IMR-90 (cell line): ENCODE measurements at regions not wholly inside any gene's neighbourhood (a gene's known extent, or its start where the extent isn't known, plus 50 kb on each side); places are given as distances from the start of the nearest gene placed in this dataset.

Source experiments
- ATAC-seq: fragments of 200-7000 bp; cut with Tn5 transposase; 2 replicates; pipeline ENCODE4 v1.9.1; 2020; ENCODE audit warnings: low read depth, mild to moderate bottlenecking, moderate library complexity
- BruUV-seq: library from RNA; stranded (reverse); fragments of 400-500 nt; replicated peaks from 2 replicates; lab custom pipeline; 2021; lab: Mats Ljungman, UMichigan
- CTCF ChIA-PET: fragments of 300-600 bp; formaldehyde crosslinking; extraction: SDS; loops from one replicate; lab custom pipeline; 2021; ENCODE audit warnings: antibody characterized with exemption; lab: Yijun Ruan, JAX
- POLR2A ChIA-PET: fragments of 300-600 bp; sonication (Branson Sonifier 250); formaldehyde crosslinking; loops from one replicate; lab custom pipeline; 2022; ENCODE audit warnings: antibody characterized with exemption; ENCODE audit not compliant: unreplicated experiment; lab: Charles Lee
- DNase-seq: peaks from one replicate; pipeline ENCODE4 v3.0.0; 2013
- H2AFZ ChIP-seq: replicated peaks from 2 replicates; pipeline ENCODE3; 2013; ENCODE audit warnings: low read length, mild to moderate bottlenecking; ENCODE audit not compliant: poor library complexity
- H2AK5ac ChIP-seq: 2 replicates; pipeline ENCODE4 v1.6.1; 2013; ENCODE audit warnings: low read depth, low read length, inconsistent platforms
- H2AK9ac ChIP-seq: replicated peaks from 2 replicates; pipeline ENCODE3; 2013; ENCODE audit warnings: mild to moderate bottlenecking, low read depth, low read length, moderate library complexity; ENCODE audit not compliant: poor library complexity
- H2BK120ac ChIP-seq: 2 replicates; pipeline ENCODE4 v1.6.1; 2013; ENCODE audit warnings: low read depth, low read length, inconsistent platforms
- H2BK15ac ChIP-seq: 3 replicates; pipeline ENCODE4 v1.6.1; 2013; ENCODE audit warnings: low read depth, low read length, inconsistent platforms
- H2BK20ac ChIP-seq: 2 replicates; pipeline ENCODE4 v1.6.1; 2013; ENCODE audit warnings: low read depth, mild to moderate bottlenecking, inconsistent platforms, low read length, moderate library complexity
- H2BK5ac ChIP-seq: 2 replicates; pipeline ENCODE4 v1.6.1; 2013; ENCODE audit warnings: mild to moderate bottlenecking, low read depth, low read length, inconsistent platforms; ENCODE audit not compliant: poor library complexity, severe bottlenecking
- H3K14ac ChIP-seq: replicated peaks from 2 replicates; pipeline ENCODE4 v1.6.1; 2013; ENCODE audit warnings: low read depth, low read length, inconsistent platforms
- H3K18ac ChIP-seq: 2 replicates; pipeline ENCODE4 v1.6.1; 2013; ENCODE audit warnings: low read depth, low read length, control low read depth
- H3K23ac ChIP-seq: 2 replicates; pipeline ENCODE4 v1.6.1; 2013; ENCODE audit warnings: low read depth, low read length, inconsistent platforms
- H3K27ac ChIP-seq: 2 replicates; pipeline ENCODE4 v1.5.1; 2013; ENCODE audit warnings: mild to moderate bottlenecking, control low read depth, low read length; ENCODE audit not compliant: insufficient read depth
- H3K27me3 ChIP-seq: 2 replicates; pipeline ENCODE4 v1.6.1; 2013; ENCODE audit warnings: low read length; ENCODE audit not compliant: control insufficient read depth, insufficient read depth
- H3K36me3 ChIP-seq: 2 replicates; pipeline ENCODE4 v1.6.1; 2013; ENCODE audit warnings: low read length, mixed read lengths; ENCODE audit not compliant: control insufficient read depth, insufficient read depth
- H3K4ac ChIP-seq: 2 replicates; pipeline ENCODE4 v1.6.1; 2013; ENCODE audit warnings: low read depth, low read length, inconsistent platforms
- H3K4me1 ChIP-seq: 2 replicates; pipeline ENCODE4 v1.6.1; 2013; ENCODE audit warnings: low read length, mixed read lengths; ENCODE audit not compliant: control insufficient read depth, insufficient read depth
- H3K4me2 ChIP-seq: 2 replicates; pipeline ENCODE4 v1.6.1; 2013; ENCODE audit warnings: low read depth, mild to moderate bottlenecking, control low read depth, low read length, moderate library complexity
- H3K4me3 ChIP-seq: 2 replicates; pipeline ENCODE4 v1.5.1; 2013; ENCODE audit warnings: low read depth, mild to moderate bottlenecking, control low read depth, low read length, moderate library complexity; ENCODE audit not compliant: insufficient read depth
- H3K56ac ChIP-seq: 2 replicates; pipeline ENCODE4 v1.6.1; 2013; ENCODE audit warnings: low read length, inconsistent platforms; ENCODE audit not compliant: insufficient read depth; ENCODE audit errors: extremely low read depth
- H3K79me1 ChIP-seq, 2 experiments: 2 replicates each; pipeline ENCODE4 v1.6.1; 2013; ENCODE audit warnings: low read length in 2 of 2, inconsistent platforms in 1 of 2, low read depth in 1 of 2
- H3K9ac ChIP-seq: 2 replicates; pipeline ENCODE4 v1.6.1; 2013; ENCODE audit warnings: low read depth, low read length, control low read depth
- H3K9me1 ChIP-seq: 2 replicates; pipeline ENCODE4 v1.6.1; 2013; ENCODE audit warnings: low read length, inconsistent platforms; ENCODE audit not compliant: insufficient read depth
- H3K9me3 ChIP-seq: 2 replicates; pipeline ENCODE4 v1.6.1; 2013; ENCODE audit warnings: low read length; ENCODE audit not compliant: control insufficient read depth, insufficient read depth
- H4K20me1 ChIP-seq: 2 replicates; pipeline ENCODE4 v1.6.1; 2013; ENCODE audit warnings: low read length, inconsistent platforms; ENCODE audit not compliant: insufficient read depth
- H4K5ac ChIP-seq: 2 replicates; pipeline ENCODE4 v1.6.1; 2013; ENCODE audit warnings: mild to moderate bottlenecking, low read depth, low read length, control low read depth
- H4K8ac ChIP-seq, 2 experiments: 2 replicates each; pipeline ENCODE4 v1.6.1; 2013; ENCODE audit warnings: low read depth in 2 of 2, low read length in 2 of 2, control low read depth in 1 of 2, inconsistent platforms in 1 of 2
- H4K91ac ChIP-seq: 2 replicates; pipeline ENCODE4 v1.6.1; 2013; ENCODE audit warnings: low read depth, low read length, inconsistent platforms; ENCODE audit not compliant: insufficient read depth
- BHLHE40 ChIP-seq: fragments of 150-350 bp; IDR thresholded peaks from 2 replicates; pipeline ENCODE4 v1.6.1; 2016; ENCODE audit warnings: mild to moderate bottlenecking, low read depth, low read length
- CEBPB ChIP-seq: IDR thresholded peaks from 2 replicates; pipeline ENCODE4 v1.6.1; 2012; ENCODE audit warnings: low read depth, low read length, improper control_type of control experiment
- CHD1 ChIP-seq: IDR thresholded peaks from 2 replicates; pipeline ENCODE4 v1.6.1; 2012; ENCODE audit warnings: low read depth, low read length, improper control_type of control experiment
- FOS ChIP-seq: fragments of 150-350 bp; IDR thresholded peaks from 2 replicates; pipeline ENCODE4 v1.6.1; 2016; ENCODE audit warnings: low read depth, low read length
- MAZ ChIP-seq: IDR thresholded peaks from 2 replicates; pipeline ENCODE4 v1.6.1; 2012; ENCODE audit warnings: low read depth, mild to moderate bottlenecking, low read length, improper control_type of control experiment, moderate library complexity, borderline replicate concordance
- MXI1 ChIP-seq: IDR thresholded peaks from 2 replicates; pipeline ENCODE4 v1.6.1; 2012; ENCODE audit warnings: low read depth, mild to moderate bottlenecking, low read length, moderate library complexity, borderline replicate concordance
- POLR2A ChIP-seq: IDR thresholded peaks from 2 replicates; pipeline ENCODE4 v1.6.1; 2012; ENCODE audit warnings: mild to moderate bottlenecking, low read depth, low read length
- RFX5 ChIP-seq: IDR thresholded peaks from 2 replicates; pipeline ENCODE4 v1.8.0; 2012; ENCODE audit warnings: low read depth, mild to moderate bottlenecking, low read length, moderate library complexity
- WGBS, 2 experiments: methylation state at CpG; one replicate each; pipeline versions ENCODE4 v1.1.5 to v1.1.7; 2013; ENCODE audit warnings: missing lambda C conversion rate in 2 of 2; ENCODE audit not compliant: insufficient read length in 1 of 2; ENCODE audit errors: extremely low coverage in 2 of 2; 5-methylcytosine and 5-hydroxymethylcytosine counted together
- dilution Hi-C: fragments of 300-500 bp; cut with HindIII; formaldehyde crosslinking; loops from one replicate; pipeline ENCODE4 v1.14.3; 2018; ENCODE audit warnings: low sequenced_read_pairs; ENCODE audit not compliant: unreplicated experiment
- in situ Hi-C: fragments of 300-500 bp; cut with MboI; formaldehyde crosslinking; loops from 3 replicates; pipeline ENCODE4 v1.14.3; 2019; ENCODE audit warnings: low sequenced_read_pairs, inconsistent platforms, mixed read lengths
- intact Hi-C: fragments of 100-400 bp; cut with micrococcal nuclease; formaldehyde crosslinking; loops from 2 replicates; pipeline ENCODE4 v1.10.0; 2022
- TF ChIP-seq, protein P1 (sequence below): conservative IDR thresholded peaks from 2 replicates; pipeline ENCODE4 v1.5.1; 2012; ENCODE audit warnings: mild to moderate bottlenecking, low read depth, low read length, improper control_type of control experiment
- TF ChIP-seq, protein P2 (sequence below): fragments of 150-350 bp; IDR thresholded peaks from 2 replicates; pipeline ENCODE4 v1.6.1; 2016; ENCODE audit warnings: low read depth, mild to moderate bottlenecking, low read length, moderate library complexity, borderline replicate concordance

DNA sequence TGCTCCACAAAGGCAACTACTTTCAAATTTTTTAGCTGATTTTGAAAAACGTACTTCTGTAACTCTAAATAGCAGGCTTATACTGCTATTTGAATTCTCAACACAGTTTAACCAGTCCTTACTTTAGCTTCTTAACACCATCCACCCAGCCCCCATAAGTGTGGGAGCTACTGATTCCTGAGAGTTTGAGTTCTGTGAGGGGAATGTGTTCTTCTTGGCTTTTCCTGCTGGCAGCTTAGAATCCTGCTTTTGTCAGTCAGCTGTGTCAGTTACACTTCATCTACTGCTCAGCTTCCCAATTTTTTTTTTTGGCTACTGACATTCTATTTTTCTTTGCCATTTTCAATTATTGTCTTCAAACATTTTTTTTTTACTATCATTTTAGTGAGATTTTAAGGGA lies 440.4 kb downstream of the INSC start:
- dilution Hi-C loops (no loop called here), in situ Hi-C loops (no loop called here), intact Hi-C loops (no loop called here)
- Histone ChIP-seq H3K9ac (no peak overlapping the region), H3K4me3 (no peak overlapping the region), H3K23ac (no peak overlapping the region), H4K20me1 (no peaks in the 10 kb centered on the region), H3K79me1 (no peaks in the 10 kb centered on the region), H2AK9ac (no peak overlapping the region), H3K18ac (no peak overlapping the region), H4K91ac (no peak overlapping the region), H3K4me2 (no peak overlapping the region), H2BK15ac (no peak overlapping the region), H2BK20ac (no peak overlapping the region), H2AK5ac (no peak overlapping the region), H3K36me3 (no peaks in the 10 kb centered on the region), H3K9me1 (no peaks in the 10 kb centered on the region), H3K4me1 (no peaks in the 10 kb centered on the region), H3K56ac (no peak overlapping the region), H3K9me3 (no peaks in the 10 kb centered on the region), H2AFZ (no peak overlapping the region), H2BK120ac (no peak overlapping the region), H3K27ac (no peak overlapping the region), H4K8ac (no peak overlapping the region), H3K4ac (no peak overlapping the region), H3K27me3 (no peaks in the 10 kb centered on the region), H2BK5ac (no peak overlapping the region), H4K5ac (no peak overlapping the region), H3K14ac (no peak overlapping the region)
- ChIA-PET POLR2A (no interaction called here), CTCF (no interaction called here)
- TF ChIP-seq FOS, result no peak
- no peak for TF ChIP-seq MAZ
- no peak for TF ChIP-seq CEBPB
- TF ChIP-seq CHD1, result no peak
- no peak for TF ChIP-seq BHLHE40
- TF ChIP-seq, protein P1, sequence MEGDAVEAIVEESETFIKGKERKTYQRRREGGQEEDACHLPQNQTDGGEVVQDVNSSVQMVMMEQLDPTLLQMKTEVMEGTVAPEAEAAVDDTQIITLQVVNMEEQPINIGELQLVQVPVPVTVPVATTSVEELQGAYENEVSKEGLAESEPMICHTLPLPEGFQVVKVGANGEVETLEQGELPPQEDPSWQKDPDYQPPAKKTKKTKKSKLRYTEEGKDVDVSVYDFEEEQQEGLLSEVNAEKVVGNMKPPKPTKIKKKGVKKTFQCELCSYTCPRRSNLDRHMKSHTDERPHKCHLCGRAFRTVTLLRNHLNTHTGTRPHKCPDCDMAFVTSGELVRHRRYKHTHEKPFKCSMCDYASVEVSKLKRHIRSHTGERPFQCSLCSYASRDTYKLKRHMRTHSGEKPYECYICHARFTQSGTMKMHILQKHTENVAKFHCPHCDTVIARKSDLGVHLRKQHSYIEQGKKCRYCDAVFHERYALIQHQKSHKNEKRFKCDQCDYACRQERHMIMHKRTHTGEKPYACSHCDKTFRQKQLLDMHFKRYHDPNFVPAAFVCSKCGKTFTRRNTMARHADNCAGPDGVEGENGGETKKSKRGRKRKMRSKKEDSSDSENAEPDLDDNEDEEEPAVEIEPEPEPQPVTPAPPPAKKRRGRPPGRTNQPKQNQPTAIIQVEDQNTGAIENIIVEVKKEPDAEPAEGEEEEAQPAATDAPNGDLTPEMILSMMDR, result no peak
- TF ChIP-seq, protein P2, sequence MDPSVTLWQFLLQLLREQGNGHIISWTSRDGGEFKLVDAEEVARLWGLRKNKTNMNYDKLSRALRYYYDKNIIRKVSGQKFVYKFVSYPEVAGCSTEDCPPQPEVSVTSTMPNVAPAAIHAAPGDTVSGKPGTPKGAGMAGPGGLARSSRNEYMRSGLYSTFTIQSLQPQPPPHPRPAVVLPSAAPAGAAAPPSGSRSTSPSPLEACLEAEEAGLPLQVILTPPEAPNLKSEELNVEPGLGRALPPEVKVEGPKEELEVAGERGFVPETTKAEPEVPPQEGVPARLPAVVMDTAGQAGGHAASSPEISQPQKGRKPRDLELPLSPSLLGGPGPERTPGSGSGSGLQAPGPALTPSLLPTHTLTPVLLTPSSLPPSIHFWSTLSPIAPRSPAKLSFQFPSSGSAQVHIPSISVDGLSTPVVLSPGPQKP, result no peak
- TF ChIP-seq RFX5, result no peak
- TF ChIP-seq POLR2A, result no peak
- TF ChIP-seq MXI1, result no peak
- no TSS peak for BruUV-seq
- ATAC-seq (no peak), DNase-seq (no peak)
- no CpG with 5 or more reads among the region's 1 CpG for WGBS, 2 experiments
